ENCODE measurements at regions not wholly inside any gene's neighbourhood (a gene's known extent, or its start where the extent isn't known, plus 50 kb on each side); places are given as distances from the start of the nearest gene placed in this dataset.

DNA sequence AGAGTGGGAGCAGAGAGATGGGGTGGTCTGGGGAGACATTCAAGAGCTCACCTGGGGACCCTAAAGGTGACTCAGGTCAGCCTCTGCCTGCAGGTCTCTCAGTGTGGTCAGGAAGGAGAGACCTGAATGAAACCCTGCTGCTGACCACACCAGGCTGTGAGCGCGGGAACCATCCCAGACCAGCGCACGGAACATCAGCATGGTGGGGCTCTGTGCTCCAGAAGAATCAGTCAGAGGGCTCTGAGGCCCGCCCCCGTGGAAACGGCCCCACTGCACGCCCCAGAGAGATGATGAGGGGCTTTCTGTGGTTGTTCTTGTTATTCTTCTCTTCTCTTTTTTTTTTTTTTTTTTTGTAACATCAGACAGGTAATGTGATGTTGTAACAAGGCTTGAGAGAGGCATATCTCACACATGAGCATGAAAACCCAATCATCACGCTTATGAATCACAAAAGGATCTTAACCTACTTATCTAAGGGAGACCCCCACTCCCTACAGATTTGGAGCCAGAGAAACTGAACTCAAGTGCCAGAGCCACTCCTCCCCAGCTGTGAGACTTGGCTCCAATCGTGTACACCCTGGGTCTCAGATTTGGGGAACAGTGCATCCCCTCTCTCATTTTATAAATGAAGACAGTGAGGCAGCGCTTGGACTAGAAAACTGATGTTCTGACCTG, 302.2 kb downstream of the EIPR1 start:
- no peak overlapping the region for H3K27ac ChIP-seq (ENCODE audit: low read depth, low read length)
- no peaks in the 10 kb centered on the region for H3K9me2 ChIP-seq (replicated peaks; ENCODE audit: control insufficient read depth, low read length)
- no peaks in the 10 kb centered on the region for H3K9me3 ChIP-seq (ENCODE audit: control insufficient read depth, insufficient read depth, low read length)
- H3K4me2 ChIP-seq (ENCODE audit: low read length) = no peak overlapping the region
- H3K4me3 ChIP-seq (ENCODE audit: low read length) = no peak overlapping the region
- H3K27me3 ChIP-seq (ENCODE audit: control insufficient read depth, low read length) = no peaks in the 10 kb centered on the region
- H3K79me2 ChIP-seq (ENCODE audit: control insufficient read depth, low read length) = no peaks in the 10 kb centered on the region
- no peaks in the 10 kb centered on the region for H3F3A ChIP-seq (ENCODE audit: control insufficient read depth, insufficient read depth)
- H3K36me3 ChIP-seq (ENCODE audit: control insufficient read depth, low read length) = no peaks in the 10 kb centered on the region
- no peaks in the 10 kb centered on the region for H3K4me1 ChIP-seq (ENCODE audit: control insufficient read depth, low read length)
- H4K20me1 ChIP-seq (ENCODE audit: control insufficient read depth, insufficient read depth, low read depth, low read length) = no peaks in the 10 kb centered on the region
- TF ChIP-seq, protein P1, sequence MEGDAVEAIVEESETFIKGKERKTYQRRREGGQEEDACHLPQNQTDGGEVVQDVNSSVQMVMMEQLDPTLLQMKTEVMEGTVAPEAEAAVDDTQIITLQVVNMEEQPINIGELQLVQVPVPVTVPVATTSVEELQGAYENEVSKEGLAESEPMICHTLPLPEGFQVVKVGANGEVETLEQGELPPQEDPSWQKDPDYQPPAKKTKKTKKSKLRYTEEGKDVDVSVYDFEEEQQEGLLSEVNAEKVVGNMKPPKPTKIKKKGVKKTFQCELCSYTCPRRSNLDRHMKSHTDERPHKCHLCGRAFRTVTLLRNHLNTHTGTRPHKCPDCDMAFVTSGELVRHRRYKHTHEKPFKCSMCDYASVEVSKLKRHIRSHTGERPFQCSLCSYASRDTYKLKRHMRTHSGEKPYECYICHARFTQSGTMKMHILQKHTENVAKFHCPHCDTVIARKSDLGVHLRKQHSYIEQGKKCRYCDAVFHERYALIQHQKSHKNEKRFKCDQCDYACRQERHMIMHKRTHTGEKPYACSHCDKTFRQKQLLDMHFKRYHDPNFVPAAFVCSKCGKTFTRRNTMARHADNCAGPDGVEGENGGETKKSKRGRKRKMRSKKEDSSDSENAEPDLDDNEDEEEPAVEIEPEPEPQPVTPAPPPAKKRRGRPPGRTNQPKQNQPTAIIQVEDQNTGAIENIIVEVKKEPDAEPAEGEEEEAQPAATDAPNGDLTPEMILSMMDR (IDR thresholded peaks at IDR 0.05; ENCODE audit: low read depth, low read length, poor library complexity, severe bottlenecking) = no peak
- TF ChIP-seq EZH2phosphoT487 (IDR thresholded peaks at IDR 0.05; ENCODE audit: borderline replicate concordance, low read length) = no peak

DNA sequence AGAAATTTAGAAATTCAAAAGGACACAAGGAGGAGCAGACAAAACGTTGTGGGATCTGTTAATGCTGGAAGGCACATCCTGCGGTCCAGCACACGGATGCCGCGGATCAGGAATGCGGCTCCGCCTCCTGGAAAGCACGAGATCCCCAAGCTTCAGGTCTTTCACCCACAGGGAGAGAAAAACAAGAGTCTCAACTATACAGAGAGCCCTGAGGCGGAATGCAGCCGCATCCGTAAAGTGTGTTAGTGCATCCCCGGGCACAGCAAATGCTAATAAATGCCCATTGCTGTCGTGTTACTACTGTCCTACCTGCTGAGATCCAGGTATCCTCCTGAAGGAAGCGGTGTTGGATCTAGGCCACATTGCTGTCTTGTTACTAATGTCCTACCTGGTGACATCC, 303.9 kb downstream of the EIPR1 start:
- no peak for TF ChIP-seq EZH2phosphoT487 (IDR thresholded peaks at IDR 0.05; ENCODE audit: borderline replicate concordance, low read length)
- H3K36me3 ChIP-seq (ENCODE audit: control insufficient read depth, low read length) = no peaks in the 10 kb centered on the region
- H3K9me2 ChIP-seq (replicated peaks; ENCODE audit: control insufficient read depth, low read length) = no peaks in the 10 kb centered on the region
- H3K9me3 ChIP-seq (ENCODE audit: control insufficient read depth, insufficient read depth, low read length) = no peaks in the 10 kb centered on the region
- no peak overlapping the region for H3K4me2 ChIP-seq (ENCODE audit: low read length)
- no peaks in the 10 kb centered on the region for H3K79me2 ChIP-seq (ENCODE audit: control insufficient read depth, low read length)
- no peak overlapping the region for H3K27ac ChIP-seq (ENCODE audit: low read depth, low read length)
- H3K27me3 ChIP-seq (ENCODE audit: control insufficient read depth, low read length) = no peaks in the 10 kb centered on the region
- no peak overlapping the region for H3K4me3 ChIP-seq (ENCODE audit: low read length)
- H3F3A ChIP-seq (ENCODE audit: control insufficient read depth, insufficient read depth) = no peaks in the 10 kb centered on the region
- H3K4me1 ChIP-seq (ENCODE audit: control insufficient read depth, low read length) = no peaks in the 10 kb centered on the region
- H4K20me1 ChIP-seq (ENCODE audit: control insufficient read depth, insufficient read depth, low read depth, low read length) = no peaks in the 10 kb centered on the region

DNA sequence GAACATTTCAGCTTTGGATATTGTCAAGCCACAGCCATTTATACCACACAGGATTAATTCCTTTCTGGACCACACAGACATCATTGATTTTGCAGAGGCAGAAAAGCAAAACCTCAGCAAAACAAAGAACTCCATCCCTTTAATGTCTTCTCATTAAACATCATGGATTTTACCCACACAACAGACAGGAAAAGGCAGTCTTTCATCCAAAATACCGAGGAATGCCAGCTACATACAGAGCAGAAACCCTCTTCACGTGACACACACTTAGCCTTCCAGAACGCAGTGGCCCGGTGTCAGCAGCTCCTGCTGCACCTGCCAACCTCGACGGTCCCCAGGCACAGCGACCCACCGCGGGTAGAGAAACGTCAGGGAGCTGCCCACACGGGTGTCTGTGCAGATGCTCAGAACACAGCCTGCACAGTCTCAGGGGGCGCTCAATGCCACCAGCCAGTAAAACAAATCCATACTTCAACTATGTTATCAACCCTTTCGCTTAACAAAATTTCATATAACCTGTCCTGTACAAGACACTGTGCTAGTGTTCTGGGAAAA, 304.5 kb downstream of the EIPR1 start:
- no peaks in the 10 kb centered on the region for H4K20me1 ChIP-seq (ENCODE audit: control insufficient read depth, insufficient read depth, low read depth, low read length)
- no peaks in the 10 kb centered on the region for H3K9me3 ChIP-seq (ENCODE audit: control insufficient read depth, insufficient read depth, low read length)
- no peaks in the 10 kb centered on the region for H3K79me2 ChIP-seq (ENCODE audit: control insufficient read depth, low read length)
- no peaks in the 10 kb centered on the region for H3K9me2 ChIP-seq (replicated peaks; ENCODE audit: control insufficient read depth, low read length)
- no peak for TF ChIP-seq EZH2phosphoT487 (IDR thresholded peaks at IDR 0.05; ENCODE audit: borderline replicate concordance, low read length)
- TF ChIP-seq, protein P1 (IDR thresholded peaks at IDR 0.05; ENCODE audit: low read depth, low read length, poor library complexity, severe bottlenecking) = no peak
- H3K27ac ChIP-seq (ENCODE audit: low read depth, low read length) = no peak overlapping the region
- H3F3A ChIP-seq (ENCODE audit: control insufficient read depth, insufficient read depth) = no peaks in the 10 kb centered on the region
- H3K4me1 ChIP-seq (ENCODE audit: control insufficient read depth, low read length) = no peaks in the 10 kb centered on the region
- H3K4me3 ChIP-seq (ENCODE audit: low read length) = no peak overlapping the region
- no peak overlapping the region for H3K4me2 ChIP-seq (ENCODE audit: low read length)
- H3K27me3 ChIP-seq (ENCODE audit: control insufficient read depth, low read length) = no peaks in the 10 kb centered on the region
- no peaks in the 10 kb centered on the region for H3K36me3 ChIP-seq (ENCODE audit: control insufficient read depth, low read length)

DNA sequence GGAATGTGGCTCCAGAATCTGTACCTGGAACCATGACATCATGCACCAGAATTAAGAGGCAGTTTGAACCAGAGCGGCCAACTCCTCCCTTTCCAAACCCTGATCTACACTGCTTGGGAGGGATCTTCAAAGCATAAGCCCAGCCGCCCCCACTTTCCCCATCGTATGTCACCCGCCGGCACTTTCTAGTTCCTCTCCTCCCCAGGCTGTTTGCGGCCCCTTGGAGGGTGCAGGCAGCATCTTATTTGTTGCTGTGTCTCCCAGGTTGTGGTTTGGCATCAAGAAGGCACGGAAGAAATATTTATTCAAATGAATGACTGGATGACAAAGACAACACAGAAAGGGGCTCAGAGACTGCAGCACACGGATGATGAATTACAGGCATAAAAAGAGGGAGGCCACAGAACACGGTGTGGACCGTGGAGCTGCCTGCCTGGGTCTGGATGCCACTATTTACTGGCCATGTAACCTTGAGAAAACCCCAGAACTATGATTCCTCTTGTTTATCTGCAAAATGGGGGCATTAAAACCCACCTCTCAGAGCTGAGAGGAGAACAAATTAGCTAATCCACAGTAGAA, 305.8 kb downstream of the EIPR1 start:
- H3K79me2 ChIP-seq (ENCODE audit: control insufficient read depth, low read length) = no peaks in the 10 kb centered on the region
- TF ChIP-seq, protein P1 (IDR thresholded peaks at IDR 0.05; ENCODE audit: low read depth, low read length, poor library complexity, severe bottlenecking) = no peak
- TF ChIP-seq EZH2phosphoT487 (IDR thresholded peaks at IDR 0.05; ENCODE audit: borderline replicate concordance, low read length) = no peak
- no peak overlapping the region for H3K4me2 ChIP-seq (ENCODE audit: low read length)
- no peak overlapping the region for H3K4me3 ChIP-seq (ENCODE audit: low read length)
- no peaks in the 10 kb centered on the region for H3K36me3 ChIP-seq (ENCODE audit: control insufficient read depth, low read length)
- no peaks in the 10 kb centered on the region for H4K20me1 ChIP-seq (ENCODE audit: control insufficient read depth, insufficient read depth, low read depth, low read length)
- no peaks in the 10 kb centered on the region for H3K27me3 ChIP-seq (ENCODE audit: control insufficient read depth, low read length)
- H3K9me2 ChIP-seq (replicated peaks; ENCODE audit: control insufficient read depth, low read length) = no peaks in the 10 kb centered on the region
- H3K9me3 ChIP-seq (ENCODE audit: control insufficient read depth, insufficient read depth, low read length) = no peaks in the 10 kb centered on the region
- no peak overlapping the region for H3K27ac ChIP-seq (ENCODE audit: low read depth, low read length)
- H3F3A ChIP-seq (ENCODE audit: control insufficient read depth, insufficient read depth) = no peaks in the 10 kb centered on the region
- no peaks in the 10 kb centered on the region for H3K4me1 ChIP-seq (ENCODE audit: control insufficient read depth, low read length)

Measured in DOHH2 (cell line).